GM18505 (cell line): ENCODE measurements at regions not wholly inside any gene's neighbourhood (a gene's known extent, or its start where the extent isn't known, plus 50 kb on each side); places are given as distances from the start of the nearest gene placed in this dataset.

Experiments
- ATAC-seq: cut with Tn5 transposase; IDR thresholded peaks from one replicate; pipeline ENCODE4 v1.9.1; 2021; ENCODE audit not compliant: unreplicated experiment
- POLR2A ChIP-seq: IDR thresholded peaks from 4 replicates; pipeline ENCODE4 v1.6.1; 2011; ENCODE audit warnings: borderline replicate concordance; ENCODE audit not compliant: insufficient read depth, insufficient read length; ENCODE audit errors: extremely low read depth

DNA sequence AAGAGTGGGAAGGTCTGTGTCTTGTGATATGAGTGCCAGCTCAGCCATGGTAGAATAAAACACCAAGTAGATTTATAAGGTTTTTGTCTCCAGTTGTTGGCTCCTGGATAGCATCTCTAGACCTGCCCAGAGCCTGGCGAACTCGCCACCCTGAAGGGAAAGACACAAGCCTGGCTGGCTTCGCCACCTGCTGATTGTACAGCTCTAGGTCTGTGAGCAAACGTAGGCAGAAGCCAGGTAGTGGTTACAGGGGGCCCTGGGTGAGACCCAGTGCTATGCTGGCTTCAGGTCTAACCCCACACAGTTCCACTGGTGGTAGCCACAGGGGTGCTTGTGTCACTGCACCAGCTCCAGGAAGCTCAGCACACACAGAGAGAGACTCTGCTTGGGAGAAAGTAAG, 100.5 kb downstream of the BLTP1 start:
- no peak for ATAC-seq
- TF ChIP-seq POLR2A = no peak

- TF ChIP-seq POLR2A = no peak
- no peak for ATAC-seq
Observed at GRCh38 chr4:122259849-122260248, 107.7 kb downstream of the BLTP1 start.

DNA sequence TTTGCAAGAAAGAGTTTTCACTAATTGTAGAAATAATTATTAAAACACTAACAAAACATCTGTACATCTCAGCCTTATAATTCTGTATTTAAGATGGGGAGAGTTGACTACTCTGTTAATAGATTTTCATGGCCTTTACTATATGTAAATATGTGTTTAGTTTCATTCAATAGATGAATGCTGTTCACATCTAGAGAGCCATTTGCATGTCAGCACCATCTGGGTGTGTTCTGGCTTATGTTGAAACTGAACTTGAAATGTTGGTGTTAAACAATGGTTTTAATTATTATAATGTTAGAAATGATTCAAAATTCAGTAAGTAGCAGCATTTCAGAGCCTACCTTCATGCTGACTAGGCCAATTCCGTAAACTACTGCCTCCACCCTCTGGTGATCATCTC, 102.5 kb upstream of the ADAD1 start:
- TF ChIP-seq POLR2A = no peak
- no peak for ATAC-seq

DNA sequence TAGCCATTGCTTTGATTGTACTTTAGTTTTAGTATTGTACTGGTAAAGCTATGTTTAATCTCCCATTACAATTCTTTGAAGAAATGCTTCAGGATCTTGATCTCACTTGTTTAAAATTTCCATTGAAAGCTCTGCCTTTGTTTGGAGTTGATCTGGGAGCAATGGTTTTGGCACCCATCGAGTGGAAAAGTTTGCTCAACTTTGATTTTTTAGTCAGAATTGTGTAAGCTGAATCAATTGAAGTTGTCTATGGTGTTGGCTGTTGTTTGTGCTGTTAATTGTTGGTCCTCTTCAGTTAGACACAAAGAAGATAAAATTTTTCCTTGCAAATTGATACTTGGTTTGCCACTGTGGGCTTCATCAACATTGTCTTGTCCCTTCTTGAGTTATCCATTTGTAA, 99.8 kb upstream of the ADAD1 start:
- no peak for ATAC-seq
- TF ChIP-seq POLR2A = no peak

DNA sequence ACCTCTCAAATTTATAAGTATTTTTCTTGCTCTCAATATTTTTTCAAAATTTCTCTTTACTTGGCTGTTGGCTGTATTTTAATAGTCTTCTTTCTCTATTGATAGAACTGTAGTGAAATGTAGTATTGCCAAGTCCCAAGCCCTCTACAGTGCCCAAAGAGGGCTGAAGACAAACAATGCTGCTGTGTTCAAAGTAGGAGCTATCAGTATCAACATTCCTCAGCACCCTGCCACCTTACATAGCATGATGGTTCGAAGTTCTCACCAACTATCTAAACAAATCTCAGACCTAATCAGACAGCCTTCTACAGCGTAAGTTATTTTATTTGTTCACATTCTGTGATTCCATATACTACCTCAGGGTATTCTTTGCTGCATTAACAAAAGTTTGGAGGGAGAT, 99.1 kb upstream of the ADAD1 start:
- TF ChIP-seq POLR2A = no peak

GRCh38 chr4:122285285-122285684, 93.5 kb upstream of the ADAD1 start:
- no peak for TF ChIP-seq POLR2A
- no peak for ATAC-seq

More for the DNA sequence above, 99.1 kb upstream of the ADAD1 start:
- ATAC-seq = no peak

- no peak for TF ChIP-seq POLR2A
- ATAC-seq = no peak
Observed at GRCh38 chr4:122293374-122294365, 85.1 kb upstream of the ADAD1 start.

DNA sequence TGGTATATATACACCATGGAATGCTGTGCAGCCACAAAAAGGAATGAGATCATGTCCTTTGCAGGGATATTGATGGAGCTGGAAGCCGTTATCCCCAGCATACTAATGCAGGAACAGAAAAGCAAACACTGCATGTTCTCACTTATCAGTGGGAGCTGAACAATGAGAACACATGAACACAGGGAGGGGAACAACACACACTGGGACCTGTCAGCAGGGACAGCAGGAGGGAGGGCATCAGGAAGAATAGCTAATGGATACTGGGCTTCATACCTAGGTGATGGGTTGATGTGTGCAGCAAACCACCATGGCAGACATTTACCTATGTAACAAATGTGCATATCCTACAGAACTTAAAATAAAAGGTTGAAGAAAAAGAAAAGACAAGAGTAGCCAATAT, 81.1 kb upstream of the ADAD1 start:
- no peak for TF ChIP-seq POLR2A
- ATAC-seq = no peak

DNA sequence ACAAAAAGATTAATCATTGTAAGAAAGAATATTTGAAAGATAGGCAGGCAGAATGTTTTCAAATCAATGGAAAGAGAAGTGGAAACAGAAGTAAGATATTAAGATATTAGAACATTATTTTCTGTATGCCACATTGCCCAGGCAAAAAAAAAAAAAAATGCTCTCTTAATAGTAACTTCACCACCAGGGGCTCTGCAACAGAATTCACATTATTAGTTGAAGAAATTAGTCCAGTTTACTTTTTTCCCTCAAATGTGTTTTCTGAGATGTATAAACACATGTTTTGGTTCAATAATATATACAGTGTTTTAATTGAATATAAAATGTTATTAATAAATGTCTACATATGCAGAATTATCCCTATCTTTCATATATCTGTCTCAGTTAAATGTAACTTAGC, 78.0 kb upstream of the ADAD1 start:
- no peak for TF ChIP-seq POLR2A

GRCh38 chr4:122305853-122306252, 73.0 kb upstream of the ADAD1 start:
- no peak for TF ChIP-seq POLR2A
- no peak for ATAC-seq

More for the DNA sequence above, 78.0 kb upstream of the ADAD1 start:
- ATAC-seq = no peak

DNA sequence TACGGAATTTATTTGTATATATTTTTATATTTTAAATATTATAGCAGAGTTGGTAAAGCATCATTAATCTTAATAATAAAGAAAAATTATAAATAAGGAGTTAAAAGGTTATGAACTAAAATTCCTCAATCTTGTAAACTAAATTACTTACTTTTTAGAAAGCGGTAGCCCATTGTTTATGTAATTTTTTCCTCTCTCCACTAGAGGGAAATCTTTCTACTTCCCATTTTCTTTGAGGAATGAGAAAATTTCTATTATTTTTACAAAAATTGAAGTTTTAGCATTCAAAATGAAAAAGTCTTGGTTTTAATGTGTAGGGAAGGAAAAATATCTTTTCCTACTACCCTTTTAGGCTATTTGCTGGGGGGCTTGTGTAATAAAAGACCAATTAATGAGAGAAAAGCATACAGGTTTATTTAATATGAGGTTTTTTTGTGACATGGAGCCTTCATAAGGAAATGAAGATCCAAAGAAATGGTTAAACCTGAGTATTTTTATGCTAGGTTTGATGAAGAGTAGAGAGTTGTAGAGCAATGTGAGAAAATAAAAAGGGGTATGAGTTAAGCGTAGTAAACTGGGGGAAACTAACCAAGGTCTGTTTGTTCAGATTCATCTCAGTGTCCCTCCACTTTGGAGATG, 68.7 kb upstream of the ADAD1 start:
- no peak for TF ChIP-seq POLR2A
- ATAC-seq = no peak

GRCh38 chr4:122313006-122313646, 65.7 kb upstream of the ADAD1 start:
- no peak for TF ChIP-seq POLR2A
- no peak for ATAC-seq

DNA sequence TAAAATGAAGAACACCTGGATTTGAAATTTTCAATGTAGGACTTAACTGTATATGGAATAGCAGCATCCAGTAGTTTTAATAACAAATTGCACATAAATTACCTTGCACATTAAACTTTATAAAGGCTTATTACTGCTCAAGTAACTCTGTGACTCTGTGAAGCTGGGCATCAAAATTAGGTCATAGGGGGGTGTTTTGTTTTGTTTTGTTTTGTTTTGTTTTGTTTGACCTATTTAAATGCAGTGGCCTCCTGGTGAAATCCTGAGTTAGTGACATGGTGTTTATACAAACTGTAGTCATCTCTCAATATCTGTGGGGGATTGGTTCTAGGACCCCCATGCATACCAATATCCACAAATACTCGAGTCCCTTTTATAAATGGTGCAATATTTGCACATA, 51.9 kb upstream of the ADAD1 start:
- no peak for TF ChIP-seq POLR2A
- ATAC-seq = no peak
